ENCODE measurements at regions not wholly inside any gene's neighbourhood (a gene's known extent, or its start where the extent isn't known, plus 50 kb on each side); places are given as distances from the start of the nearest gene placed in this dataset.

DNA sequence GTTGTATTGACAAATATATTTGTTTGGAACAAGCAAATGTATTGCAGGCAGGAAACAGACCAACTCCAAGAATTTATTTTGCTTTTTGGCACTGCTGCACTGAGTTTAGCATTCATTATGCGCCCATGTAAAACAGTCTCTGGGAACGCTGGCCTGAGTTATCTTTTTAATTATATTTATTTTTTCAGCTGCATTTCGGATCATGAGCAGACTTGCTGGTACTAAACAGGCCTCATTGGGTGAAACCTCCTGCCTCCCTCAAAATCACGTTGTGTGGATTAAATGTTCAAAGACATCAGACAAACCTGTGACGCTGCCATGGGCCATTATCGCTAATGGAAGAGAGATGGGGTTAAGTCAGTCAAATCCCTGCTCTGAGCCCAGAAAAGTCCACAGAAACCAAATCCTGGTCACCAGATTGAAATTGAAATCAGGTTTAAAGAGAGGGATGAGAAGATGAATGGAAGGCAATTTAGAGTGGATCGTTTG is 511.1 kb upstream of the PROK2 start:
- no peaks in the 10 kb centered on the region for H3F3A ChIP-seq (ENCODE audit: insufficient read depth)

DNA sequence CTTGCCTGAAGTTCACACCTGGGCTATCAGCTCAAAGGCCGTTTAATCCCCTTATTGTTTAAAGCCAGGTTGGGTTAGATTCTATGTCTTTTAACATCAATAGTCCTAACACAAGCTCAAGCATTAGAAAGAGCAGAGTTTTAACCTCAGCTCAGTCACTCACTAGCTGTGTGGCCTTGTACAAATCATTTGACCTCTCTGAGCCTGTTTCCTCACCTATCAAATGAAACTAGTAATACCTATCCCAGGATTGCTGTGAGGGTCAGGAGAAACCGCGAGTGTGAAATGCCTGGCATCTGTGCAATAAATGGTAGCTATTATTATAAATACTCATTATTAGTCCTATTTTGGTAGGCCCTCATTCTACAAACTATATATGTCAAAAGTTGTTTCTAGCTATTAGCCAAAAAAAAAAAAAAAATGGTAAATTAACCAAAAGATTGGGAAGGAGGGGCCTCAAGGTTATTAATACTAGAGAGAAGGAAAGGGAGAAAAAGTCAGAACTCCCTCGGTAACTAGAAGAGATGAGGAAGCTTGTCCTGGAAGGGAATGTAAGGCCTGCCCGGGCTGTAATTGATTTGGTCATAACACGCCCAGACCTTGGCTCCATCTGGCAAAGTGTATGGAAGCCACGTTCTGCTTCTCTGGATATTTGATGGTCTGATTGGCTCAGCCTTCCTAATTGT is 510.5 kb upstream of the PROK2 start:
- no peak for TF ChIP-seq EZH2phosphoT487 (conservative IDR thresholded peaks at IDR 0.05; ENCODE audit: low read length)
- TF ChIP-seq, protein P1, sequence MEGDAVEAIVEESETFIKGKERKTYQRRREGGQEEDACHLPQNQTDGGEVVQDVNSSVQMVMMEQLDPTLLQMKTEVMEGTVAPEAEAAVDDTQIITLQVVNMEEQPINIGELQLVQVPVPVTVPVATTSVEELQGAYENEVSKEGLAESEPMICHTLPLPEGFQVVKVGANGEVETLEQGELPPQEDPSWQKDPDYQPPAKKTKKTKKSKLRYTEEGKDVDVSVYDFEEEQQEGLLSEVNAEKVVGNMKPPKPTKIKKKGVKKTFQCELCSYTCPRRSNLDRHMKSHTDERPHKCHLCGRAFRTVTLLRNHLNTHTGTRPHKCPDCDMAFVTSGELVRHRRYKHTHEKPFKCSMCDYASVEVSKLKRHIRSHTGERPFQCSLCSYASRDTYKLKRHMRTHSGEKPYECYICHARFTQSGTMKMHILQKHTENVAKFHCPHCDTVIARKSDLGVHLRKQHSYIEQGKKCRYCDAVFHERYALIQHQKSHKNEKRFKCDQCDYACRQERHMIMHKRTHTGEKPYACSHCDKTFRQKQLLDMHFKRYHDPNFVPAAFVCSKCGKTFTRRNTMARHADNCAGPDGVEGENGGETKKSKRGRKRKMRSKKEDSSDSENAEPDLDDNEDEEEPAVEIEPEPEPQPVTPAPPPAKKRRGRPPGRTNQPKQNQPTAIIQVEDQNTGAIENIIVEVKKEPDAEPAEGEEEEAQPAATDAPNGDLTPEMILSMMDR (IDR thresholded peaks at IDR 0.05; ENCODE audit: insufficient read depth, low read length, poor library complexity, severe bottlenecking) = no peak

More for the DNA sequence above, 511.1 kb upstream of the PROK2 start:
- no peaks in the 10 kb centered on the region for H3K9me2 ChIP-seq (replicated peaks; ENCODE audit: insufficient read depth, low read length)
- no peak overlapping the region for H3K4me2 ChIP-seq (ENCODE audit: low read depth, low read length, poor library complexity, severe bottlenecking)
- no peaks in the 10 kb centered on the region for H3K79me2 ChIP-seq (ENCODE audit: insufficient read depth, low read length)
- no peak overlapping the region for H2AFZ ChIP-seq (ENCODE audit: low read depth, low read length, severe bottlenecking)
- H4K20me1 ChIP-seq (ENCODE audit: low read depth, low read length) = no peaks in the 10 kb centered on the region
- no peaks in the 10 kb centered on the region for H3K36me3 ChIP-seq (ENCODE audit: low read length)
- no peak overlapping the region for H3K27ac ChIP-seq (ENCODE audit: low read depth, low read length)
- H3K9me3 ChIP-seq (ENCODE audit: insufficient read depth, low read length) = no peaks in the 10 kb centered on the region
- H3K27me3 ChIP-seq (ENCODE audit: low read length) = no peaks in the 10 kb centered on the region
- H3K4me3 ChIP-seq (ENCODE audit: insufficient read depth, low read length, poor library complexity, severe bottlenecking) = no peak overlapping the region
- TF ChIP-seq, protein P1 (IDR thresholded peaks at IDR 0.05; ENCODE audit: insufficient read depth, low read length, poor library complexity, severe bottlenecking) = no peak
- TF ChIP-seq EZH2phosphoT487 (conservative IDR thresholded peaks at IDR 0.05; ENCODE audit: low read length) = no peak
- H3K9ac ChIP-seq (ENCODE audit: low read length) = no peak overlapping the region

GRCh38 chr3:72290859-72291638 is 506.1 kb upstream of the PROK2 start:
- H3K4me3 ChIP-seq (ENCODE audit: insufficient read depth, low read length, poor library complexity, severe bottlenecking) = no peak overlapping the region
- no peaks in the 10 kb centered on the region for H3K9me3 ChIP-seq (ENCODE audit: insufficient read depth, low read length)
- no peak for TF ChIP-seq EZH2phosphoT487 (conservative IDR thresholded peaks at IDR 0.05; ENCODE audit: low read length)
- TF ChIP-seq, protein P1 (IDR thresholded peaks at IDR 0.05; ENCODE audit: insufficient read depth, low read length, poor library complexity, severe bottlenecking) = no peak
- no peak overlapping the region for H3K4me2 ChIP-seq (ENCODE audit: low read depth, low read length, poor library complexity, severe bottlenecking)
- no peaks in the 10 kb centered on the region for H3K27me3 ChIP-seq (ENCODE audit: low read length)
- no peak overlapping the region for H3K9ac ChIP-seq (ENCODE audit: low read length)
- H3K27ac ChIP-seq (ENCODE audit: low read depth, low read length) = no peak overlapping the region
- no peaks in the 10 kb centered on the region for H3K79me2 ChIP-seq (ENCODE audit: insufficient read depth, low read length)
- no peaks in the 10 kb centered on the region for H3F3A ChIP-seq (ENCODE audit: insufficient read depth)
- H3K36me3 ChIP-seq (ENCODE audit: low read length) = no peaks in the 10 kb centered on the region
- H2AFZ ChIP-seq (ENCODE audit: low read depth, low read length, severe bottlenecking) = no peak overlapping the region
- no peaks in the 10 kb centered on the region for H4K20me1 ChIP-seq (ENCODE audit: low read depth, low read length)
- H3K9me2 ChIP-seq (replicated peaks; ENCODE audit: insufficient read depth, low read length) = no peaks in the 10 kb centered on the region

More for the DNA sequence above, 510.5 kb upstream of the PROK2 start:
- H3K27me3 ChIP-seq (ENCODE audit: low read length) = no peaks in the 10 kb centered on the region
- no peaks in the 10 kb centered on the region for H3K79me2 ChIP-seq (ENCODE audit: insufficient read depth, low read length)
- no peaks in the 10 kb centered on the region for H3K9me2 ChIP-seq (replicated peaks; ENCODE audit: insufficient read depth, low read length)
- H3K9me3 ChIP-seq (ENCODE audit: insufficient read depth, low read length) = no peaks in the 10 kb centered on the region
- H3K9ac ChIP-seq (ENCODE audit: low read length) = no peak overlapping the region
- no peak overlapping the region for H2AFZ ChIP-seq (ENCODE audit: low read depth, low read length, severe bottlenecking)
- no peak overlapping the region for H3K4me3 ChIP-seq (ENCODE audit: insufficient read depth, low read length, poor library complexity, severe bottlenecking)
- no peaks in the 10 kb centered on the region for H4K20me1 ChIP-seq (ENCODE audit: low read depth, low read length)
- no peaks in the 10 kb centered on the region for H3F3A ChIP-seq (ENCODE audit: insufficient read depth)
- H3K36me3 ChIP-seq (ENCODE audit: low read length) = no peaks in the 10 kb centered on the region
- H3K4me2 ChIP-seq (ENCODE audit: low read depth, low read length, poor library complexity, severe bottlenecking) = no peak overlapping the region
- no peak overlapping the region for H3K27ac ChIP-seq (ENCODE audit: low read depth, low read length)

Data from SU-DHL-6 (cell line).